AG09309 (cell line): ENCODE measurements at regions not wholly inside any gene's neighbourhood (a gene's known extent, or its start where the extent isn't known, plus 50 kb on each side); places are given as distances from the start of the nearest gene placed in this dataset.

Experiments
- DNase-seq: peaks from one replicate; pipeline ENCODE4 v3.0.0-alpha.2; 2010; ENCODE audit warnings: low read depth
- H3K4me3 ChIP-seq: 2 replicates; pipeline ENCODE4 v1.5.1; 2011; ENCODE audit warnings: mild to moderate bottlenecking, low read depth, low read length, moderate library complexity; ENCODE audit not compliant: control insufficient read depth
- CTCF ChIP-seq: IDR thresholded peaks from 2 replicates; pipeline ENCODE4 v1.5.1; 2011; ENCODE audit warnings: mild to moderate bottlenecking, low read depth, low read length, inconsistent platforms; ENCODE audit not compliant: insufficient read depth, control insufficient read depth; ENCODE audit errors: missing control alignments

GRCh38 chr2:60283626-60284025, 269.8 kb downstream of the BCL11A start:
- no peak for DNase-seq
- TF ChIP-seq CTCF, result no peak
- H3K4me3 ChIP-seq, result no peak overlapping the region

GRCh38 chr2:60282886-60283285, 270.6 kb downstream of the BCL11A start:
- no peak overlapping the region for H3K4me3 ChIP-seq
- DNase-seq, result no peak
- TF ChIP-seq CTCF, result no peak

- TF ChIP-seq CTCF, result no peak
- H3K4me3 ChIP-seq, result no peak overlapping the region
- DNase-seq, result no peak
These were observed 271.7 kb downstream of the BCL11A start for GRCh38 chr2:60281730-60282129.

GRCh38 chr2:60280238-60280637, 273.2 kb downstream of the BCL11A start:
- no peak for DNase-seq
- no peak overlapping the region for H3K4me3 ChIP-seq
- TF ChIP-seq CTCF, result no peak

- H3K4me3 ChIP-seq, result no peak overlapping the region
- no peak for TF ChIP-seq CTCF
- DNase-seq, result no peak
These were observed 274.5 kb downstream of the BCL11A start for GRCh38 chr2:60278906-60279305.

- no peak overlapping the region for H3K4me3 ChIP-seq
- DNase-seq, result no peak
- TF ChIP-seq CTCF, result no peak
These were observed 277.5 kb downstream of the BCL11A start for GRCh38 chr2:60275958-60276357.

- H3K4me3 ChIP-seq, result no peak overlapping the region
- TF ChIP-seq CTCF, result no peak
- no peak for DNase-seq
These were observed 279.6 kb downstream of the BCL11A start for GRCh38 chr2:60273836-60274235.
